Right lobe of liver (tissue), 6 donors: ENCODE measurements at regions not wholly inside any gene's neighbourhood (a gene's known extent, or its start where the extent isn't known, plus 50 kb on each side); places are given as distances from the start of the nearest gene placed in this dataset.

Source experiments
- ATAC-seq, 4 donors: fragments of 200-7000 bp; cut with Tn5 transposase; one replicate each; pipeline ENCODE4 v1.9.1; 2020; ENCODE audit warnings: mild to moderate bottlenecking in 4 of 4, moderate library complexity in 4 of 4
- DNase-seq, 3 donors: peaks; one replicate each; pipeline ENCODE4 v3.0.0-alpha.2; 2020
- H3K27ac ChIP-seq, 3 donors: fragments of 200-600 bp; one replicate each; pipeline ENCODE4 v1.8.0; 2022
- H3K27me3 ChIP-seq, 2 donors: fragments of 200-600 bp; one replicate each; pipeline ENCODE4 v1.8.0; 2022
- H3K36me3 ChIP-seq, 4 donors: fragments of 200-600 bp; sonication (generic) in 1 of 4; one replicate each; pipeline versions ENCODE4 v1.5.1 to v1.8.0; 2017 to 2022; ENCODE audit warnings: control low read depth in 1 of 4
- H3K4me1 ChIP-seq, 4 donors: fragments of 200-600 bp; sonication (generic) in 1 of 4; one replicate each; pipeline versions ENCODE4 v1.5.1 to v1.8.0; 2017 to 2022; ENCODE audit warnings: control low read depth in 1 of 4
- H3K4me3 ChIP-seq, 3 donors: fragments of 200-600 bp; one replicate each; pipeline ENCODE4 v1.8.0; 2022
- H3K9me3 ChIP-seq, 4 donors: fragments of 200-600 bp; sonication (generic) in 1 of 4; one replicate each; pipeline versions ENCODE4 v1.5.1 to v1.8.0; 2017 to 2022; ENCODE audit warnings: control low read depth in 1 of 4
- CTCF ChIP-seq, 4 donors: fragments of 200-600 bp in 3 of 4; fragments of 450-650 bp in 1 of 4; IDR thresholded peaks; one replicate each; pipeline versions ENCODE4 v1.5.1 to v1.8.0; 2016 to 2022; ENCODE audit warnings: antibody characterized with exemption in 4 of 4, mild to moderate bottlenecking in 2 of 4
- POLR2A ChIP-seq: fragments of 450-650 bp; IDR thresholded peaks from one replicate; pipeline ENCODE4 v1.6.1; 2017; ENCODE audit warnings: antibody characterized with exemption, mild to moderate bottlenecking
- WGBS: methylation state at CpG from one replicate; pipeline ENCODE4 v1.1.6; 2018; ENCODE audit warnings: low coverage, low lambda C conversion rate; ENCODE audit not compliant: insufficient coverage; ENCODE audit errors: missing lambda C conversion rate; 5-methylcytosine and 5-hydroxymethylcytosine counted together
- intact Hi-C, 2 donors: fragments of 100-400 bp; cut with DNase I; formaldehyde crosslinking; loops; one replicate each; pipeline versions ENCODE4 v1.11.2 to v1.14.1; 2022
- small RNA-seq, 2 experiments: library from RNA; depleted of rRNA; stranded (forward); fragments of <200 nt; gene quantifications; one replicate each; pipeline ENCODE3, GENCODE V24; 2016
- donor health status: DM: no; HTN: yes; CAD: no.
- donor health status: DM: no; HTN: no; CAD: no.
- donor health status: DM: no; HTN: no; CAD: no.
- donor health status: DM: no; HTN: yes; CAD: no.
- donor health status: DM: no; HTN: yes; CAD: no.

GRCh38 chr5:116629168-116629567, 54.5 kb upstream of the SEMA6A start:
- intact Hi-C loops = no loop called here
- Histone ChIP-seq H3K27me3 (no peaks in the 10 kb centered on the region), H3K9me3 (no peaks in the 10 kb centered on the region), H3K4me3 (no peak overlapping the region), H3K4me1 (no peaks in the 10 kb centered on the region), H3K36me3 (no peaks in the 10 kb centered on the region), H3K27ac (no peak overlapping the region)
- DNase-seq (no peak), ATAC-seq (no peak)
- 83% methylated on average over 2 of the region's 2 CpGs for WGBS
- no peak for TF ChIP-seq POLR2A
- TF ChIP-seq CTCF (IDR thresholded peaks at IDR 0.05) = no peak

GRCh38 chr5:116626945-116627679, 52.5 kb upstream of the SEMA6A start:
- intact Hi-C loops = no loop called here
- H3K27me3 ChIP-seq = no peaks in the 10 kb centered on the region
- H3K4me3 ChIP-seq = no peak overlapping the region
- no peak overlapping the region for H3K27ac ChIP-seq
- TF ChIP-seq CTCF (IDR thresholded peaks at IDR 0.05) = no peak
- TF ChIP-seq POLR2A = no peak
- ATAC-seq (no peak), DNase-seq (no peak)
- no peaks in the 10 kb centered on the region for H3K4me1 ChIP-seq
- no peaks in the 10 kb centered on the region for H3K36me3 ChIP-seq
- 88% methylated on average over 2 of the region's 3 CpGs for WGBS
- H3K9me3 ChIP-seq = no peaks in the 10 kb centered on the region

- DNase-seq (peak in 2 of 3 donors; percentile 36 to 69), ATAC-seq (peak; percentile 58 to 84 (median 72))
- intact Hi-C loops = no loop called here
- H3K36me3 ChIP-seq = no peaks in the 10 kb centered on the region
- no peaks in the 10 kb centered on the region for H3K9me3 ChIP-seq
- WGBS = 10% methylated on average over 12 of the region's 13 CpGs
- no peak overlapping the region for H3K4me3 ChIP-seq
- no peak for TF ChIP-seq CTCF (IDR thresholded peaks at IDR 0.05)
- TF ChIP-seq POLR2A = no peak
- no peaks in the 10 kb centered on the region for H3K27me3 ChIP-seq
- no peak overlapping the region for H3K27ac ChIP-seq
- no peaks in the 10 kb centered on the region for H3K4me1 ChIP-seq
These were observed 51.7 kb upstream of the SEMA6A start for GRCh38 chr5:116626272-116626723.

Small RNA genes lying in the stretch of these regions (small RNA-seq; reads per million reads assigned to genes)
- 0 reads per million in 2 experiments for gene AC093534.1
- gene RNU7-34P = 0 reads per million in 2 experiments
